ENCODE measurements at regions not wholly inside any gene's neighbourhood (a gene's known extent, or its start where the extent isn't known, plus 50 kb on each side); places are given as distances from the start of the nearest gene placed in this dataset.

DNA sequence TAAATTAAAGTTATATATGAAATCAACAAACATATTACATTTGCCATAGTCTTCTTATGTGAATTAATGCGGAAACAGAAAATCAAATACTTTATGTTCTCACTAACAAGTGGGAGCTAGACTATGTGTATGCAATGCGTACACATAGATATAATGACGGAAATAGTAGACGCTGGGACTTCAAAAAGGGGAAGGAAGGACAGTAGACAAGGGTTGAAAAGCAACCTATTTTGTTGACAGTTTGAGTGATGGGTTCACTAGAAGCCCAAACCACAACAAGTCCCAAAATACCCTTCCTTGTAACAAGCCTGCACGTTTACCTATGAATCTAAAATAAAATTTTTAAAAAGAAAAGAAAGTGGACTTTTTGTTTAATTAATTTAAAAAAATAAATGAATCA is 430.8 kb upstream of the CNTN5 start:
- DNase-seq (ENCODE audit: low spot score), result no peak
- H3K4me3 ChIP-seq (ENCODE audit: low read depth in 1 of 3, low read length in 3 of 3), result no peak overlapping the region
- no peak for TF ChIP-seq NR2F2 (IDR thresholded peaks at IDR 0.05)
- TF ChIP-seq RXRA (IDR thresholded peaks at IDR 0.05), result no peak
- TF ChIP-seq FOXA2 (IDR thresholded peaks at IDR 0.05), result no peak
- TF ChIP-seq GABPA (IDR thresholded peaks at IDR 0.05 in 1 of 2, conservative IDR thresholded peaks at IDR 0.05 in 1 of 2), result no peak
- no peak for TF ChIP-seq CTCF (IDR thresholded peaks at IDR 0.05; ENCODE audit: low read depth, low read length, missing input control)
- no peak for TF ChIP-seq ATF3 (IDR thresholded peaks at IDR 0.05)
- TF ChIP-seq RAD21 (IDR thresholded peaks at IDR 0.05), result no peak
- no peak for TF ChIP-seq ZBTB33 (IDR thresholded peaks at IDR 0.05)
- TF ChIP-seq TAF1 (conservative IDR thresholded peaks at IDR 0.05), result no peak
- TF ChIP-seq REST (IDR thresholded peaks at IDR 0.05), result no peak
- no peak for TF ChIP-seq FOXA1 (IDR thresholded peaks at IDR 0.05)
- TF ChIP-seq YY1 (IDR thresholded peaks at IDR 0.05), result no peak
- TF ChIP-seq HNF4G (IDR thresholded peaks at IDR 0.05), result no peak
- no peak for TF ChIP-seq HNF4A (conservative IDR thresholded peaks at IDR 0.05)
- no peaks in the 10 kb centered on the region for H3K27me3 ChIP-seq (ENCODE audit: control insufficient read depth in 4 of 4, insufficient read depth in 4 of 4, low read length in 3 of 4)
- whole genome bisulfite sequencing, result 63% methylated on average over 5 of the region's 5 CpGs
- H3K9me3 ChIP-seq (ENCODE audit: control insufficient read depth in 4 of 4, low read length in 3 of 4), result no peaks in the 10 kb centered on the region
- no peak overlapping the region for H3K9ac ChIP-seq (ENCODE audit: low read depth in 1 of 2, low read length in 2 of 2)
- H3K27ac ChIP-seq (ENCODE audit: low read depth in 1 of 2, low read length in 2 of 2), result no peak overlapping the region
- H3K36me3 ChIP-seq (ENCODE audit: control insufficient read depth in 4 of 4, insufficient read depth in 3 of 4, low read depth in 1 of 4, low read length in 3 of 4), result no peaks in the 10 kb centered on the region
- H3K4me1 ChIP-seq (ENCODE audit: control insufficient read depth in 4 of 4, insufficient read depth in 4 of 4, low read length in 3 of 4), result no peaks in the 10 kb centered on the region

GRCh38 chr11:98600103-98600502 is 420.6 kb upstream of the CNTN5 start:
- Histone ChIP-seq H3K4me1 (ENCODE audit: control insufficient read depth in 4 of 4, insufficient read depth in 4 of 4, low read length in 3 of 4) (no peaks in the 10 kb centered on the region), H3K4me3 (ENCODE audit: low read depth in 1 of 3, low read length in 3 of 3) (no peak overlapping the region), H3K27me3 (ENCODE audit: control insufficient read depth in 4 of 4, insufficient read depth in 4 of 4, low read length in 3 of 4) (no peaks in the 10 kb centered on the region), H3K9ac (ENCODE audit: low read depth in 1 of 2, low read length in 2 of 2) (no peak overlapping the region), H3K27ac (ENCODE audit: low read depth in 1 of 2, low read length in 2 of 2) (no peak overlapping the region), H3K9me3 (ENCODE audit: control insufficient read depth in 4 of 4, low read length in 3 of 4) (no peaks in the 10 kb centered on the region), H3K36me3 (ENCODE audit: control insufficient read depth in 4 of 4, insufficient read depth in 3 of 4, low read depth in 1 of 4, low read length in 3 of 4) (no peaks in the 10 kb centered on the region)
- WGBS, result 63% methylated on average over 3 of the region's 3 CpGs
- no peak for DNase-seq (ENCODE audit: low spot score)
- no peak for TF ChIP-seq HNF4A (conservative IDR thresholded peaks at IDR 0.05)
- no peak for TF ChIP-seq JUND (IDR thresholded peaks at IDR 0.05)
- TF ChIP-seq GABPA (IDR thresholded peaks at IDR 0.05 in 1 of 2, conservative IDR thresholded peaks at IDR 0.05 in 1 of 2), result no peak
- no peak for TF ChIP-seq REST (IDR thresholded peaks at IDR 0.05)
- no peak for TF ChIP-seq HNF4G (IDR thresholded peaks at IDR 0.05)
- no peak for TF ChIP-seq ZBTB33 (IDR thresholded peaks at IDR 0.05)
- TF ChIP-seq FOXA1 (IDR thresholded peaks at IDR 0.05), result no peak
- TF ChIP-seq CTCF (IDR thresholded peaks at IDR 0.05; ENCODE audit: low read depth, low read length, missing input control), result no peak
- no peak for TF ChIP-seq SP1 (IDR thresholded peaks at IDR 0.05)
